ENCODE measurements at regions not wholly inside any gene's neighbourhood (a gene's known extent, or its start where the extent isn't known, plus 50 kb on each side); places are given as distances from the start of the nearest gene placed in this dataset.

- DNase-seq = no peak
These were observed 317.6 kb upstream of the TRPC7 start for GRCh38 chr5:136682986-136683385.

DNA sequence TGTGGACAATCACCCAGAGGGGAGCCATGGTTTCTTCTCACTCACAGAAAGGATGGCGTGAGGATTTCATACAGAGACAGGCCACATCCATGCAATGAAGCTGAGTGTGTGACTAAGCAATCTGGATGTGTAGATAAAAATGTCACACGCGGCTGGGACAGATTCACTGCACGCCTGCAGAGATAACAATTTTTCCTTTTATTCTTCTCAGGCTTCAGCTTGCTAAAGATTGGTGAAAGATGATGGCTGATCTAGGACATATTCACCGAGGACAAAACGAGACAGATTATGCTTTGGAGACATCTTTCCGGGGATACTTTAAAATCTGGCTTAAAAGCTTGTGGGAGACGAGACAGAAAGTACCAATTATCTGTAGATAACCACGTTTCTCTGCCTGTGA is 313.9 kb upstream of the TRPC7 start:
- DNase-seq = no peak

- DNase-seq = no peak
These were observed 311.9 kb upstream of the TRPC7 start for GRCh38 chr5:136677217-136677616.

DNA sequence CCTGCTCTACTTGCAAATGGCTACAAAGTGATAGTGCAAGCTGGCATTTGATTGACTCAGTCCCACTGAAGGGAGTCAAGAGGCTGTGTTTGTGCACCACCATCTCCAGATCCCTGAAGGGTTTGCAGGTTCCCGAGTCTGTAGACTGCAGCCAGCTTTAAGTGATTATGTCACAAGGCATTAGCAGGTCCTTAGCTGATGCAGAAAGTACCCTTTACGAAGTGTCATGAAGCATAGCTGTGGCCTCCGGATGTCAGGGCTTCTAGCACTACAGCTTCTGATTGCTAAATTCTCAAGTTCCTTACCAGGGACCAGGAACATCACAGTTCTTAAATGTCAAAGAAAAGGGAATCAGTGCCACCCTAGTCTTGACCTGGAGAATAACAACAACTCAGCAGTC is 311.3 kb upstream of the TRPC7 start:
- DNase-seq = no peak

- DNase-seq = no peak
These were observed 310.4 kb upstream of the TRPC7 start for GRCh38 chr5:136675769-136676168.

- no peak for DNase-seq
These were observed 308.8 kb upstream of the TRPC7 start for GRCh38 chr5:136674178-136674577.

DNA sequence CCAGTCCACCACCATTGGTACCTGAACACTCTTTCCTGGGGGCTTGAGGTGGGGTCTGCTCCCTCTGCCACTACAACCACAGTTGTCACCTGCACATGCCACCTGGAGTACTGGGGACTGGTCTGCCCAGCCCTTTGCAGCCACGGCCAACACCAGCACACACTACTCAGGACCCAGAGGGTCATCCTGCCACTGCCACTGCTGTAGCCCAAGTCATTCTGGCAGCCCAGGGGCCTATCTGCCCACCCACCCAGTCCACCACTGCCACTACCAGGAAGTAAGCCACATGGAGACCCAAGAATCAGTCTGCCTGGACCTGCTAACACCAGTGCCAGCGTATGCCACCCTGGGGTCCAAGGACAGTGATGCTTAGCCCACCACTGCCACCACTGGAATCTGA is 302.4 kb upstream of the TRPC7 start:
- DNase-seq = no peak

DNA sequence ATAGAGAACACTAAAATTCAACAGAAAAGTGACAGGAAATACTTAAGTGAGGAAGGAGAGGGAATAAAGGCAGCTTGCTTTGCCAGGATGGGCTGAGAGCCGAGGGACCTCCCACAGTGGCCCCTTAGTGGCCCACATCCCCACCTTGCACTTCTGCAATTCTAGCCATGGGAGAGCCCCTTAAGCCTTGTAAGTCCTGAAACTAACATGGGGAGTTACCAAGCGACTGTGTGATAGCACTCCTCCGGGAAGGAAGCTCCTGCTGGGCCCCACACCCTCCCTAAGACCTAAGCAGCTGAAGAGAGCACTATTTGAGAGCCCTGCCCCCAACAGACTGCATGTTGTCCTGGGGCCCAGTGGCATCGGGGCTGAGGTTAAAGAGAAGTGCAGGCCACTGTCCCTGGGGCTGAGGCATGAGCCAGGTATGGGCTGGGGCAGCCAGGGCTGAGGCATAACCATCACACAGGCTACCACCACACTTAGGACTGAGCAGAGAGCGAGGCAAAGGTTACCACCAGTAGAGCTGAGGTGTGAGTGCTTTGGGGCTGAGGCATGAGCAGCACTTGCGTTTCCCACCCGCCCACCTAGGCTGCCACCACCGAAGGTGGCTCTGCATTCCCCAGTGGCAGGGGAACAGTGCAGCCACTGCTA is 301.8 kb upstream of the TRPC7 start:
- DNase-seq = no peak

DNA sequence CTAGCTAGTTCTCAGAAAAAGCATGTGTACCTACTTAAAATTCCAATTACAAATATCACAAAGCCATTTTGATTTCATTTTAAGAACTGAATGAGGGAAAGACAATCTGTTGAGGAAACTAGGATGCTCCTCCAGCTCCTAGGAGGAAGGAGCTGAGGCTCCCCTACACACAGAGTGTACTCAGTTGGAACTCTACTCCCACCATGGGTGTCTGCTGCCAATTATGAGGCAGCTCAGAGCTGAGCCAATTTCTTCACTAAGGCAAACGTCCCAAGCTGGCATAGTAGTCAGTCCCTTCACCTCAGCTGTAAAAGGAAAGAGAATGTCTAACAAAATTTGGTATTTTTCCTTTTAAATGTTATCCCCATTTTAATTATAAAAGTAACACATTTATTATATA is 300.0 kb upstream of the TRPC7 start:
- DNase-seq = no peak

DNA sequence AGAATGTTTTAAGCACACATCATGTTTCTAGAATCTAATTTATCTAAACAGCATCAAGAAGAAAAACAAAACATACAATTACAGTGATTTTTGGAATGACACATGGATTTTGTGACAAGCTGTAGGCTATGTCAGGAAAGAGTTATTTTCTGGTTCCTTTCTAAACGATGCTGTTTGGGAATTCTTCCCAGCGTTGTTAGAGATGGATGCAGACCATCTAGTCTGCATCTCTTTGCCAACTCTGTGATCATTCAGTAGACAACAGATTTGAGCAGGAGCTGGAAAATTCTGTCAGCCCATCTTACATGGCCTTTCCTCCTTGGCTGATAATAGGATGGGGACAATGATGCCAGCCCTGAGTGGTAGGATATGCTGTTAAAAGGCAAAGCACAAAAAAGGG is 295.7 kb upstream of the TRPC7 start:
- DNase-seq = no peak

GRCh38 chr5:136656811-136657210 is 291.5 kb upstream of the TRPC7 start:
- DNase-seq = no peak

DNA sequence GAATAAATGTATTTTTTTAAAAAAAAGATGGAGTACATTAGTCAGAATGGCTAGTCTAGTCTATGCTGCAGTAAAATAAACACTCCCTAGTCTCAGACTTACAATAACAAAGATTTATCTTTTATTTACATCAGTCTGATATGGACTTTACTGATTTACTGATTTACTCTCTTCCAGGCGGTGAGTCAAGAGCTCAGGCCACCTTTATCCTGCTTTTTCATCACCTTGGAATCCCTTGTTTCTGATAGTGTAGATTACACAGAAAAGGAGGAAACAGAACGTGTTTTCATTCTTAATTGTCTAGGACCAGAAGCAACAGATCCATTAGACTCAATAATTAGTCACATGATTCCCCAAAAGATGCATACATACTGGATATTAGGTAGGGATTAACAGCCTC is 290.1 kb upstream of the TRPC7 start:
- DNase-seq = no peak

GRCh38 chr5:136646915-136647314 is 281.6 kb upstream of the TRPC7 start:
- no peak for DNase-seq

DNA sequence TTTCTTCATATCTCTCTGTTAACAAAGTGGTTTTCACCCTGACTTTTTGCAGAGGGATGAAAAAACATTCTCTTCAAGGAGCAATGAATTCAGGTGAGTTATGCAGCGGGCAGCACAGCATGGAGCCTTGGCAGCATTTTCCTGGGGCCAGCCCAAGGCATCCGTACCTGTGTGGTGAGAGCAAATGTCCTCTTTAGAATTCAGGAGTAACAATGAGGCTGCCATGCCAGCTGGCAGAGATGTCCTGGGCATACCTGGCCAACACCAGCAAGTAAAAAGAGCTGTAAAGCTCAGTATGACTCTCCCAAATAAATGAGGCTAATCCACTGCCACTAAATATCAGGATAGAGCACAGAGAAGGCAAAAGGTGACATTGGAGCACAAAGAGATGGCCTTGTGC is 277.6 kb upstream of the TRPC7 start:
- DNase-seq = no peak

DNA sequence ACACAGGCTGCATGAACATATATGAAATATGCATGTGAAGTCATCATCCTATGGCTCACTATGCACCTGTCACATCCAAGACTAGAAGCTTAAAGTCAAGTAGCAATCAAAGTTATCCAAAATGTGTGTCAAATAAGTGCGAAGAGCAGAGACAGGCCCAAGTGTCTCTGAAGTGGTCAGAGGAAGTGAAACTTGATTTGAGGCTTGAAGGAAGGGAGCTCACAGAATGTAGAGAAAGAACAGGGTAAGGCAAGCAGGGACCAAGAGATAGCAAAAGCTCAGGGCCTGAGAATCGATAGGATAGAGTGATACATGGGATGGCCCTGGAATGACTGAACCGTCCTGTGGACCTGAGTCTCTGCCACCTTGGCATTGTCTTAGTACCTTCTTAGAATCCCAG is 274.3 kb upstream of the TRPC7 start:
- DNase-seq = peak; percentile 4

DNA sequence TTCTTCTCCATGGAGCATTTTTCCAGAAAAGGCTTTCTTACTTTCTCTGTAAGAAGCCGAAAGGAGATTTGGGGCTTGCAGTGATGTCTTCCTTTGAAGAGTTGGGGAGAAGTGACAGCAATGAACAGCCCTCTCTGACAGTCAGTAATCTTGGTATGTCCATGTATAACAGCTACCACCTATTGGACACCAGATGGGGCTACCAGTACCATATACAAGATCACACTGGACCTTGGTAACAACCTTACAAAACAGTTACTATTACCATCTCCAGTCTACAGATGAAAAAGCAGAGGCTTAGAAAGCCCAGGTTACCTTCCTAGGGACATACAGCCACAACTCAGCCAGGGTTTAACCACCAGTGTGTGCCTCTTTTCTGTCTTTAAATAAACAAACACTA is 272.7 kb upstream of the TRPC7 start:
- no peak for DNase-seq

GRCh38 chr5:136636001-136636400 is 270.7 kb upstream of the TRPC7 start:
- no peak for DNase-seq

DNA sequence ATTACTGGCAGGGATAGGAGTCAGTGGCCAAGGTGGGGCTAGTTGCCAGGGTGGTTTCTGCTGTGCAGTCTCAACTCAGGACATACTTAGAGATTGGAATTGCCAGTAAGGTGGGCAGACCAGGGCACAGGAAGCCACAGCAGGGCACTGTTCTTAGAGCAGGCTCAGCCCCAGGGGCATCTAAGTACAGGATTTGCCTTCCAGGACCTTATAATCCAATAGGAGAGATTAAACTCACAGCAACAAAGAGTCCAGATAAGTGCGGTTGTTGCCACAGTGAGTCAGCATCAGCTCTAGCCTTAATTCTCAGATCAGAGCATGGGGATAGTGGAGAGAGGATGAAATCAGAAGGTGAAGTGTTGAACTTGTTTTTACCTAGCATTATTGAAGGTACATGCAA is 265.8 kb upstream of the TRPC7 start:
- DNase-seq = no peak

GRCh38 chr5:136629125-136629792 is 263.9 kb upstream of the TRPC7 start:
- no peak for DNase-seq

DNA sequence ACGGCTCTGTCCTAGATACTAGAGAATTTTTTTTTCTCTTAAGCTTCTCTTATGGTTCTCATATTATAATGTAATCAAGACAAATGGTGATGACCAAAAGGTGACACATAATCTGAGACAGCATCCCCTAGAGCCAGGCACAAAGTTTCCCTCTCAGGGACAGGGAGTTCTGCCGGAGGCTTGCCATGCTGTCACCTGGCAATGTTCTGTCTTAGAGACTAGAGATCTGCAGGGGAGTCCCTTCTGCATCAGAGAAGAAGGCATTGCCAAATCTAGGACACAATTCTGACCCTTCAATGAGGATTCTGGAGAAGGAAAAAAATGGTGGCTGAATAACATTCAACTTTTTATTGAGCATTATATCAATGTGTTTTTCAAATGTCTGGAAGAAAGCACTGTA is 261.2 kb upstream of the TRPC7 start:
- no peak for DNase-seq

DNA sequence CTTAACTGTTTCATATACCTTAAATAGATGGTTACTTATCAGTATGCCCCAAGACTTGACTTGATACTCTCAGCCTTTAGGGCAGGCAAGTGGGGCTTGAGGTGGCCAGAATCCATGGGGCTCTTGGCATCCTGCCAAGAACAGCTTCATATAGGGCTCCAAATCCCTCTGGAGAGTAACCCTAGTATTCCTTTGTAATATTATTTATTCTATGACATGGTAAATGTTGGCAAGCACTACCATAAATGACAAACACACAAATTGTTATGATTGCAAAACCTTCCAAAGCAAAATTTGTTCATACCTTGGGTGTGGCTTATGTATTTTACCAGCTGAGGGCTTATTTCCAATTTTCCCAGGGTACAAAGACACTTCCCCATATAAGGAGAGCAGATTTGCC is 257.4 kb upstream of the TRPC7 start:
- no peak for DNase-seq

DNA sequence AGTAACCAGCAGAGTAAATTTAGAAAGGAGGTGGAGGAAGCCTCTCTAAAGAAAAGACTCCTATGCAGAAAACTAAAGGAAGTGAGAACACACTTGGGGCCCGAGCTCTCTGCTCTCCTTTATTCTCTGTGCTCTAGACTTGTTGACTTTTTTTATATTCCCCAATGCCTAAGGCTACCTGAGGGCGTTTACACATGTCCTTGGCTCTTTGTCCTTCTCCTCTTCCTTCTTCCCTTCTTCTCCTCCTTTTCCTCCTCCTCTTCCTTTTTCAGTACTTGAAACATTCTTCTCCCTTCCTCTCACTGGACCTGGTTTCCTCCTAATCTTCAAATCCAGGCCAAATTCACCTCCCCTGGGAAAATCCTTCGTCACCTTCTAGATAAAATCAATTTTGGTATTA is 256.4 kb upstream of the TRPC7 start:
- DNase-seq = no peak

GRCh38 chr5:136620621-136621020 is 255.3 kb upstream of the TRPC7 start:
- DNase-seq = no peak

- DNase-seq = no peak
These were observed 254.7 kb upstream of the TRPC7 start for GRCh38 chr5:136620016-136620419.

DNA sequence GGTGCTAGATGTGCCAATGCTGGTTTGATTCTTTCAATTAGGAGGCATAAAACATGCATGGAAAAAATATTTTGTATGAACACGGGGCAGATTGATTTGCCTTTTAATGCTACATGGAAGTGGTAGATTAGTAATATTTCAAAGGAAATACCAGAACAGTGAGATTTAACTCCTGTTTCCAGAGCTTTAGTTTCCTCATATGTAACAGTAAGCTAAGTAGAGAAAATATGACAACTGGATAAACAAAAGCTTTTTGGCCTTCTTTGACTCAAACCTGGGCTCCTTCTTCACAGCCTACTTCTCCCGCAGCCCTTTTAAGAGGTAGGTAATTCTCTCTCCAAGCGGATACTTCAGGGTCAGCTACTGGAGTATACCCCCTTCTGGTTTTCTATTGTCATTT is 254.2 kb upstream of the TRPC7 start:
- no peak for DNase-seq

Data from RPMI8226 (cell line).